ENCODE measurements at regions not wholly inside any gene's neighbourhood (a gene's known extent, or its start where the extent isn't known, plus 50 kb on each side); places are given as distances from the start of the nearest gene placed in this dataset.

DNA sequence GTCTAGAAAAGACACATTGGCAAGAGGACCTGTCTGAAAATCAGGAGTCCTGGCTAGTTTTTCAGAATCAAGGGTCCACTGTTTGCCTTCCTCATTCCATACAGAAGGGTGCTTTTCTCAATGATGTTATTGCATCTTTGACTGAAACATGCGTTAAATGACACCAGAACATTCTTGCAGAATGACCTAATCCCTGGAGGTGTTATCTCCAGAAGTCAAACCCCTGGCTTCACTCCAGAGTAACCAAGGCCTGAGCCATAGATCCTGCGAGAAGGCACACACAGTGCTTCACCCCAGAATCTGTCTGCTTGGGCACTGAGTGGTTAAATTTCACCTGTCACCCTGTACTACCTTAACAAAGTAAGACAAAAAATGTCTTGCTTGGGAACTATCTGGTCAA lies 1055.2 kb upstream of the FANCL start:
- TF ChIP-seq, protein P1, sequence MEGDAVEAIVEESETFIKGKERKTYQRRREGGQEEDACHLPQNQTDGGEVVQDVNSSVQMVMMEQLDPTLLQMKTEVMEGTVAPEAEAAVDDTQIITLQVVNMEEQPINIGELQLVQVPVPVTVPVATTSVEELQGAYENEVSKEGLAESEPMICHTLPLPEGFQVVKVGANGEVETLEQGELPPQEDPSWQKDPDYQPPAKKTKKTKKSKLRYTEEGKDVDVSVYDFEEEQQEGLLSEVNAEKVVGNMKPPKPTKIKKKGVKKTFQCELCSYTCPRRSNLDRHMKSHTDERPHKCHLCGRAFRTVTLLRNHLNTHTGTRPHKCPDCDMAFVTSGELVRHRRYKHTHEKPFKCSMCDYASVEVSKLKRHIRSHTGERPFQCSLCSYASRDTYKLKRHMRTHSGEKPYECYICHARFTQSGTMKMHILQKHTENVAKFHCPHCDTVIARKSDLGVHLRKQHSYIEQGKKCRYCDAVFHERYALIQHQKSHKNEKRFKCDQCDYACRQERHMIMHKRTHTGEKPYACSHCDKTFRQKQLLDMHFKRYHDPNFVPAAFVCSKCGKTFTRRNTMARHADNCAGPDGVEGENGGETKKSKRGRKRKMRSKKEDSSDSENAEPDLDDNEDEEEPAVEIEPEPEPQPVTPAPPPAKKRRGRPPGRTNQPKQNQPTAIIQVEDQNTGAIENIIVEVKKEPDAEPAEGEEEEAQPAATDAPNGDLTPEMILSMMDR (IDR thresholded peaks at IDR 0.05; ENCODE audit: control extremely low read depth in 1 of 3, insufficient read depth in 1 of 3, low read depth in 1 of 3, low read length in 3 of 3) = no peak
- TF ChIP-seq POLR2A (IDR thresholded peaks at IDR 0.05; ENCODE audit: control extremely low read depth in 1 of 2, low read depth in 2 of 2, low read length in 2 of 2) (no peak), TCF12 (IDR thresholded peaks at IDR 0.05; ENCODE audit: low read depth, low read length) (no peak), EZH2 (IDR thresholded peaks at IDR 0.05; ENCODE audit: low read depth, low read length, severe bottlenecking) (no peak)
- TF ChIP-seq, protein P2, sequence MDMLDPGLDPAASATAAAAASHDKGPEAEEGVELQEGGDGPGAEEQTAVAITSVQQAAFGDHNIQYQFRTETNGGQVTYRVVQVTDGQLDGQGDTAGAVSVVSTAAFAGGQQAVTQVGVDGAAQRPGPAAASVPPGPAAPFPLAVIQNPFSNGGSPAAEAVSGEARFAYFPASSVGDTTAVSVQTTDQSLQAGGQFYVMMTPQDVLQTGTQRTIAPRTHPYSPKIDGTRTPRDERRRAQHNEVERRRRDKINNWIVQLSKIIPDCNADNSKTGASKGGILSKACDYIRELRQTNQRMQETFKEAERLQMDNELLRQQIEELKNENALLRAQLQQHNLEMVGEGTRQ (IDR thresholded peaks at IDR 0.05; ENCODE audit: low read length) = no peak
- TF ChIP-seq, protein P3, sequence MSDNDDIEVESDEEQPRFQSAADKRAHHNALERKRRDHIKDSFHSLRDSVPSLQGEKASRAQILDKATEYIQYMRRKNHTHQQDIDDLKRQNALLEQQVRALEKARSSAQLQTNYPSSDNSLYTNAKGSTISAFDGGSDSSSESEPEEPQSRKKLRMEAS (IDR thresholded peaks at IDR 0.05) = no peak
